K562 (cell line): ENCODE measurements at regions not wholly inside any gene's neighbourhood (a gene's known extent, or its start where the extent isn't known, plus 50 kb on each side); places are given as distances from the start of the nearest gene placed in this dataset.

Source experiments
- CC2D1A ChIP-seq: fragments of 450-650 bp; IDR thresholded peaks from 2 replicates; pipeline ENCODE4 v1.6.1; 2017; ENCODE audit warnings: mild to moderate bottlenecking
- CEBPG ChIP-seq, 3 experiments: fragments of 200-800 bp in 1 of 3; sonication (Bioruptor generic) in 1 of 3; sonication (generic) in 1 of 3; formaldehyde crosslinking in 1 of 3; IDR thresholded peaks in 2 of 3; conservative IDR thresholded peaks in 1 of 3; 2 replicates each; pipeline versions ENCODE4 v1.6.1 to v1.8.0; 2016 to 2022; ENCODE audit warnings: missing compliant biosample characterization in 2 of 3, missing genetic modification characterization in 2 of 3, mild to moderate bottlenecking in 1 of 3, missing genetic modification reagents in 1 of 3
- CREM ChIP-seq: IDR thresholded peaks from 2 replicates; pipeline ENCODE4 v1.6.1; 2014; ENCODE audit warnings: antibody characterized with exemption, low read depth
- CTBP1 ChIP-seq: fragments of 450-650 bp; IDR thresholded peaks from 2 replicates; pipeline ENCODE4 v1.6.1; 2016; ENCODE audit warnings: borderline replicate concordance
- EGR1 ChIP-seq: fragments of 450-650 bp; conservative IDR thresholded peaks from 2 replicates; pipeline ENCODE4 v1.6.1; 2017; ENCODE audit warnings: mild to moderate bottlenecking
- JUND ChIP-seq, 2 experiments: IDR thresholded peaks; 2 replicates in 1 of 2; 3 replicates in 1 of 2; pipeline ENCODE4 v1.6.1; 2011; ENCODE audit warnings: borderline replicate concordance in 2 of 2, low read depth in 2 of 2, low read length in 2 of 2, improper control_type of control experiment in 1 of 2, missing biosample characterization in 1 of 2, missing genetic modification characterization in 1 of 2, missing genetic modification reagents in 1 of 2
- KLF6 ChIP-seq: fragments of 250-450 bp; sonication (Bioruptor Pico); IDR thresholded peaks from 2 replicates; pipeline ENCODE4 v1.4.0; 2020; ENCODE audit warnings: mild to moderate bottlenecking, moderate library complexity, borderline replicate concordance
- MAZ ChIP-seq, 2 experiments: fragments of 450-650 bp in 1 of 2; sonication (generic) in 1 of 2; formaldehyde crosslinking; IDR thresholded peaks in 1 of 2; conservative IDR thresholded peaks in 1 of 2; 2 replicates each; pipeline versions ENCODE4 v1.4.0 to v1.5.0; 2020; ENCODE audit warnings: mild to moderate bottlenecking in 1 of 2, missing genetic modification reagents in 1 of 2
- MEF2A ChIP-seq: IDR thresholded peaks from 2 replicates; pipeline ENCODE4 v1.6.1; 2011; ENCODE audit warnings: low read depth, mild to moderate bottlenecking, low read length, moderate library complexity; ENCODE audit not compliant: control insufficient read depth
- NR4A1 ChIP-seq, 2 experiments: fragments of 250-450 bp in 1 of 2; fragments of 450-650 bp in 1 of 2; sonication (Bioruptor Pico) in 1 of 2; IDR thresholded peaks; 2 replicates each; pipeline versions ENCODE4 v1.4.0 to v1.6.1; 2016 to 2020; ENCODE audit warnings: mild to moderate bottlenecking in 2 of 2, missing compliant biosample characterization in 1 of 2, missing genetic modification characterization in 1 of 2, moderate library complexity in 1 of 2
- PCBP1 ChIP-seq: fragments of 200-400 bp; formaldehyde crosslinking; IDR thresholded peaks from 2 replicates; pipeline ENCODE4 v1.6.1; 2018; ENCODE audit warnings: mild to moderate bottlenecking, low read depth, low read length; ENCODE audit not compliant: poor library complexity, severe bottlenecking
- RBM39 ChIP-seq: fragments of 200-400 bp; formaldehyde crosslinking; optimal IDR thresholded peaks from 2 replicates; pipeline ENCODE3; 2018; ENCODE audit warnings: low read depth, low read length
- RCOR1 ChIP-seq, 2 experiments: IDR thresholded peaks; 2 replicates each; pipeline ENCODE4 v1.6.1; 2012; ENCODE audit warnings: low read depth in 2 of 2, low read length in 2 of 2, borderline replicate concordance in 1 of 2, improper control_type of control experiment in 1 of 2
- SMAD4 ChIP-seq: fragments of 250-450 bp; sonication (Bioruptor Pico); conservative IDR thresholded peaks from 2 replicates; pipeline ENCODE4 v1.8.0; 2021; ENCODE audit warnings: inconsistent platforms, mild to moderate bottlenecking, moderate library complexity
- TCF3 ChIP-seq: sonication (generic); formaldehyde crosslinking; IDR thresholded peaks from 2 replicates; pipeline ENCODE4 v1.4.0; 2020; ENCODE audit warnings: mild to moderate bottlenecking, missing genetic modification reagents
- XRCC5 ChIP-seq: fragments of 200-400 bp; formaldehyde crosslinking; IDR thresholded peaks from 2 replicates; pipeline ENCODE4 v1.6.1; 2017; ENCODE audit warnings: low read depth, mild to moderate bottlenecking, low read length
- YY1 ChIP-seq, 3 experiments: IDR thresholded peaks; 2 replicates each; pipeline ENCODE4 v1.6.1; 2011; ENCODE audit warnings: low read length in 2 of 3, mild to moderate bottlenecking in 2 of 3, moderate library complexity in 2 of 3, borderline replicate concordance in 1 of 3, control low read depth in 1 of 3, low read depth in 1 of 3; ENCODE audit not compliant: insufficient read depth in 3 of 3, insufficient replicate concordance in 2 of 3, control insufficient read depth in 1 of 3, insufficient read length in 1 of 3; ENCODE audit errors: extremely low read depth in 1 of 3
- ZC3H11A ChIP-seq: IDR thresholded peaks from 2 replicates; pipeline ENCODE4 v1.6.1; 2012; ENCODE audit warnings: low read depth, low read length, improper control_type of control experiment
- TF ChIP-seq, protein P1 (sequence below): fragments of 450-650 bp; formaldehyde crosslinking; IDR thresholded peaks from 2 replicates; pipeline ENCODE4 v1.4.0; 2020; ENCODE audit warnings: mild to moderate bottlenecking, moderate library complexity
- TF ChIP-seq, protein P2 (sequence below), 3 experiments: IDR thresholded peaks in 2 of 3; conservative IDR thresholded peaks in 1 of 3; 2 replicates each; pipeline ENCODE4 v1.5.1; 2011 to 2012; ENCODE audit warnings: low read length in 3 of 3, mild to moderate bottlenecking in 3 of 3, control low read depth in 2 of 3, improper control_type of control experiment in 1 of 3, inconsistent platforms in 1 of 3, low read depth in 1 of 3, mixed read lengths in 1 of 3, moderate library complexity in 1 of 3; ENCODE audit not compliant: insufficient read depth in 2 of 3

DNA sequence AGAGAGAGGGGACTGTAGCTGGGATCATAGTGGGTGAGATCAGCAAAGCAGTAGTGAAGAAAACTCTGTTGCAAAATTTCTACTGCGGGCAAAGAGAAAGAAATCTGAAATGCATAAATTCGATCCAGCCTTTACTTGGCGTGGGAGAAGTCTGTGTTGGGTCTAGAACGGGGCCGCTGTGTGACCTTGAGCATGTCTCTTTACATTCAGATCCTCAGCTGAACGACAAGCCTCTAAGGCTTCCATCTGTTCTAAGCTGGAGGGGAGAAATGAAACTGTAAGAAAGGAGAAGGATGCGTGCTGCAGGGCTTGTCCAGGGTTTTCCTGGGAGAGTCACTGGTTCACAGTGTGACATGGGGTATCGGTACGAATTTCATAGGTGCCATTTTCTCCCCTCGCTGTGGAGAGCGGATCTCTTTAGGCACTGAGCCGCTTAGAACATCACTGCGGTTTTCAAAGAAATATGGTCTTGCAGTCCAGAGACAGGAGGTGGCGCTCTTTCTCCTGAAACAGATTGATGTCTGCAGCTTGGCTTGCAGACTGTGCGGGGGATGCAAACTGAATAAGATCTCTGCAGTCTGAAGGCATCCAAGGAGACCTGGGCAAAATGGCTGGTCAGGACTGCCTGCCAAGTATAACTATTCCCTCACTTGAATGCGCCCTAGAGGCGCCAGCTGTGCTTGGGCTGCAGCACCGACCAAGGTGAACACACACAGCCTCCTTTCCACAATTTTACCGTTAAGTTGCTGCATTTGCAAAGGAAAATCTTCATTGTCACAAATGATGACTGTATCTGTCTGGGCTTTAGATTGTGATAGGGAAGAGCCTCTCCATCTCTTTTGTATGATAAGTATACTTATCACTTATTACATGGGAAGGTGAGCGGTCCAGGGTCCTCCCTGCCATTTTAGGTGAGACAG lies 104.1 kb downstream of the XCL2 start (continued):
- peak; percentile 71; the same call in 1 of the 2 replicates for TF ChIP-seq CTBP1
- TF ChIP-seq TCF3 (CRISPR knock-in tag): 0 out of 2 replicates have a peak, but pooled peaks have one; percentile 29
- TF ChIP-seq NR4A1 (CRISPR knock-in tag; IDR thresholded peaks at IDR 0.05): no peak
- no peak for TF ChIP-seq NR4A1 (tag; IDR thresholded peaks at IDR 0.05)
- TF ChIP-seq RBM39: peak; percentile 49
- TF ChIP-seq PCBP1: no peak
- no peak for TF ChIP-seq KLF6 (CRISPR knock-in tag)
- peak; percentile 55 for TF ChIP-seq JUND (IDR thresholded peaks at IDR 0.05; ENCODE audit: borderline replicate concordance, low read depth, low read length)
- no peak; the same call in 2 of the 3 replicates for TF ChIP-seq JUND (tag; IDR thresholded peaks at IDR 0.05; ENCODE audit: borderline replicate concordance, low read depth, low read length)
- peak; percentile 66; the same call in 1 of the 2 replicates for TF ChIP-seq SMAD4 (CRISPR knock-in tag)
- TF ChIP-seq, protein P1, sequence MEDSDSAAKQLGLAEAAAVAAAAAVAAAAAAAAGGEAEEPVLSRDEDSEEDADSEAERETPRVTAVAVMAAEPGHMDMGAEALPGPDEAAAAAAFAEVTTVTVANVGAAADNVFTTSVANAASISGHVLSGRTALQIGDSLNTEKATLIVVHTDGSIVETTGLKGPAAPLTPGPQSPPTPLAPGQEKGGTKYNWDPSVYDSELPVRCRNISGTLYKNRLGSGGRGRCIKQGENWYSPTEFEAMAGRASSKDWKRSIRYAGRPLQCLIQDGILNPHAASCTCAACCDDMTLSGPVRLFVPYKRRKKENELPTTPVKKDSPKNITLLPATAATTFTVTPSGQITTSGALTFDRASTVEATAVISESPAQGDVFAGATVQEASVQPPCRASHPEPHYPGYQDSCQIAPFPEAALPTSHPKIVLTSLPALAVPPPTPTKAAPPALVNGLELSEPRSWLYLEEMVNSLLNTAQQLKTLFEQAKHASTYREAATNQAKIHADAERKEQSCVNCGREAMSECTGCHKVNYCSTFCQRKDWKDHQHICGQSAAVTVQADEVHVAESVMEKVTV (CRISPR knock-in tag): peak; percentile 95
- peak; percentile 34; the same call in 1 of the 2 replicates for TF ChIP-seq CEBPG (CRISPR knock-in tag; IDR thresholded peaks at IDR 0.05)
- no peak for TF ChIP-seq CEBPG (tag; conservative IDR thresholded peaks at IDR 0.05 in 1 of 2, IDR thresholded peaks at IDR 0.05 in 1 of 2)
- 0 out of 2 replicates have a peak, but pooled peaks have one; percentile 57 for TF ChIP-seq XRCC5
- TF ChIP-seq YY1 (IDR thresholded peaks at IDR 0.05; ENCODE audit: borderline replicate concordance in 1 of 3, control insufficient read depth in 1 of 3, extremely low read depth in 1 of 3, insufficient read depth in 3 of 3, insufficient read length in 1 of 3, insufficient replicate concordance in 2 of 3, low read depth in 1 of 3, low read length in 2 of 3): peak in 2 of 3 experiments; percentile 48
- peak; percentile 24; the same call in 1 of the 2 replicates for TF ChIP-seq MEF2A
- TF ChIP-seq CREM: peak; percentile 3; the same call in 1 of the 2 replicates
- peak in 1 of 2 experiments; percentile 83; a peak in 1 of 4 replicates for TF ChIP-seq RCOR1 (IDR thresholded peaks at IDR 0.05; ENCODE audit: borderline replicate concordance in 1 of 2, low read depth in 2 of 2, low read length in 2 of 2)
- peak; percentile 57; the same call in 1 of the 2 replicates for TF ChIP-seq CC2D1A
- peak; percentile 53 for TF ChIP-seq EGR1
- TF ChIP-seq, protein P2, sequence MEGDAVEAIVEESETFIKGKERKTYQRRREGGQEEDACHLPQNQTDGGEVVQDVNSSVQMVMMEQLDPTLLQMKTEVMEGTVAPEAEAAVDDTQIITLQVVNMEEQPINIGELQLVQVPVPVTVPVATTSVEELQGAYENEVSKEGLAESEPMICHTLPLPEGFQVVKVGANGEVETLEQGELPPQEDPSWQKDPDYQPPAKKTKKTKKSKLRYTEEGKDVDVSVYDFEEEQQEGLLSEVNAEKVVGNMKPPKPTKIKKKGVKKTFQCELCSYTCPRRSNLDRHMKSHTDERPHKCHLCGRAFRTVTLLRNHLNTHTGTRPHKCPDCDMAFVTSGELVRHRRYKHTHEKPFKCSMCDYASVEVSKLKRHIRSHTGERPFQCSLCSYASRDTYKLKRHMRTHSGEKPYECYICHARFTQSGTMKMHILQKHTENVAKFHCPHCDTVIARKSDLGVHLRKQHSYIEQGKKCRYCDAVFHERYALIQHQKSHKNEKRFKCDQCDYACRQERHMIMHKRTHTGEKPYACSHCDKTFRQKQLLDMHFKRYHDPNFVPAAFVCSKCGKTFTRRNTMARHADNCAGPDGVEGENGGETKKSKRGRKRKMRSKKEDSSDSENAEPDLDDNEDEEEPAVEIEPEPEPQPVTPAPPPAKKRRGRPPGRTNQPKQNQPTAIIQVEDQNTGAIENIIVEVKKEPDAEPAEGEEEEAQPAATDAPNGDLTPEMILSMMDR (IDR thresholded peaks at IDR 0.05 in 2 of 3, conservative IDR thresholded peaks at IDR 0.05 in 1 of 3; ENCODE audit: insufficient read depth in 2 of 3, low read depth in 1 of 3, low read length in 3 of 3): peak; percentile 90 to 96 (median 94)
- no peak for TF ChIP-seq ZC3H11A
- TF ChIP-seq MAZ (CRISPR knock-in tag; conservative IDR thresholded peaks at IDR 0.05 in 1 of 2, IDR thresholded peaks at IDR 0.05 in 1 of 2): 0 out of 4 replicates have a peak, but pooled peaks of 1 of the 2 experiments have one; percentile 34
